GM12864 (cell line): ENCODE measurements at regions not wholly inside any gene's neighbourhood (a gene's known extent, or its start where the extent isn't known, plus 50 kb on each side); places are given as distances from the start of the nearest gene placed in this dataset.

ENCODE experiments used
- DNase-seq: peaks from one replicate; pipeline ENCODE4 v3.0.0-alpha.2; 2011; ENCODE audit warnings: low read depth
- H3K4me3 ChIP-seq: 2 replicates; pipeline ENCODE4 v1.5.1; 2011; ENCODE audit warnings: mild to moderate bottlenecking, low read depth, low read length, control low read depth
- CTCF ChIP-seq: IDR thresholded peaks from 2 replicates; pipeline ENCODE4 v1.5.1; 2011; ENCODE audit warnings: low read depth, mild to moderate bottlenecking, moderate library complexity, low read length, control low read depth, inconsistent platforms; ENCODE audit errors: missing control alignments

GRCh38 chr21:20720623-20721022, 277.6 kb upstream of the NCAM2 start:
- DNase-seq, result no peak
- no peak for TF ChIP-seq CTCF
- H3K4me3 ChIP-seq, result no peak overlapping the region

- no peak for DNase-seq
- TF ChIP-seq CTCF, result no peak
- no peak overlapping the region for H3K4me3 ChIP-seq
These were observed 277.1 kb upstream of the NCAM2 start for GRCh38 chr21:20721151-20721550.

GRCh38 chr21:20728691-20729090, 269.5 kb upstream of the NCAM2 start:
- H3K4me3 ChIP-seq, result no peak overlapping the region
- TF ChIP-seq CTCF, result no peak
- no peak for DNase-seq

- no peak for TF ChIP-seq CTCF
These were observed 268.8 kb upstream of the NCAM2 start for GRCh38 chr21:20729376-20729775.

GRCh38 chr21:20730441-20730840, 267.8 kb upstream of the NCAM2 start:
- H3K4me3 ChIP-seq, result no peak overlapping the region
- no peak for DNase-seq
- TF ChIP-seq CTCF, result no peak

More at GRCh38 chr21:20729376-20729775, 268.8 kb upstream of the NCAM2 start:
- H3K4me3 ChIP-seq, result no peak overlapping the region
- no peak for DNase-seq

GRCh38 chr21:20735257-20735656, 263.0 kb upstream of the NCAM2 start:
- no peak overlapping the region for H3K4me3 ChIP-seq
- no peak for DNase-seq
- TF ChIP-seq CTCF, result no peak

GRCh38 chr21:20737227-20737913, 260.8 kb upstream of the NCAM2 start:
- no peak overlapping the region for H3K4me3 ChIP-seq
- DNase-seq, result no peak
- TF ChIP-seq CTCF, result no peak
